Gastrocnemius medialis (tissue), 4 donors: ENCODE measurements at regions not wholly inside any gene's neighbourhood (a gene's known extent, or its start where the extent isn't known, plus 50 kb on each side); places are given as distances from the start of the nearest gene placed in this dataset.

Experiments
- POLR2A ChIP-seq, 2 donors: fragments of 450-650 bp; IDR thresholded peaks; one replicate each; pipeline ENCODE4 v1.6.1; 2017; ENCODE audit warnings: antibody characterized with exemption in 2 of 2, mild to moderate bottlenecking in 2 of 2, moderate library complexity in 2 of 2
- TF ChIP-seq, protein P1 (sequence below), 5 experiments: fragments of 450-650 bp in 3 of 5; fragments of 200-600 bp in 2 of 5; sonication (generic) in 2 of 5; IDR thresholded peaks in 4 of 5; conservative IDR thresholded peaks in 1 of 5; 1 replicate in 4 of 5; 2 replicates in 1 of 5; pipeline ENCODE4 v1.5.1; 2016 to 2019; ENCODE audit warnings: antibody characterized with exemption in 5 of 5, mild to moderate bottlenecking in 3 of 5, moderate library complexity in 3 of 5

GRCh38 chr11:92784331-92784730, 185.1 kb upstream of the MTNR1B start:
- TF ChIP-seq POLR2A (IDR thresholded peaks at IDR 0.05) = no peak
- TF ChIP-seq, protein P1, sequence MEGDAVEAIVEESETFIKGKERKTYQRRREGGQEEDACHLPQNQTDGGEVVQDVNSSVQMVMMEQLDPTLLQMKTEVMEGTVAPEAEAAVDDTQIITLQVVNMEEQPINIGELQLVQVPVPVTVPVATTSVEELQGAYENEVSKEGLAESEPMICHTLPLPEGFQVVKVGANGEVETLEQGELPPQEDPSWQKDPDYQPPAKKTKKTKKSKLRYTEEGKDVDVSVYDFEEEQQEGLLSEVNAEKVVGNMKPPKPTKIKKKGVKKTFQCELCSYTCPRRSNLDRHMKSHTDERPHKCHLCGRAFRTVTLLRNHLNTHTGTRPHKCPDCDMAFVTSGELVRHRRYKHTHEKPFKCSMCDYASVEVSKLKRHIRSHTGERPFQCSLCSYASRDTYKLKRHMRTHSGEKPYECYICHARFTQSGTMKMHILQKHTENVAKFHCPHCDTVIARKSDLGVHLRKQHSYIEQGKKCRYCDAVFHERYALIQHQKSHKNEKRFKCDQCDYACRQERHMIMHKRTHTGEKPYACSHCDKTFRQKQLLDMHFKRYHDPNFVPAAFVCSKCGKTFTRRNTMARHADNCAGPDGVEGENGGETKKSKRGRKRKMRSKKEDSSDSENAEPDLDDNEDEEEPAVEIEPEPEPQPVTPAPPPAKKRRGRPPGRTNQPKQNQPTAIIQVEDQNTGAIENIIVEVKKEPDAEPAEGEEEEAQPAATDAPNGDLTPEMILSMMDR (IDR thresholded peaks at IDR 0.05 in 4 of 5, conservative IDR thresholded peaks at IDR 0.05 in 1 of 5) = no peak
